GM19023 (cell line): ENCODE measurements at regions not wholly inside any gene's neighbourhood (a gene's known extent, or its start where the extent isn't known, plus 50 kb on each side); places are given as distances from the start of the nearest gene placed in this dataset.

Experiments used
- ATAC-seq: cut with Tn5 transposase; IDR thresholded peaks from one replicate; pipeline ENCODE4 v1.9.1; 2021; ENCODE audit warnings: mild to moderate bottlenecking, moderate library complexity; ENCODE audit not compliant: unreplicated experiment

GRCh38 chr3:117674321-117674720, 964.7 kb downstream of the TUSC7 start:
- no peak for ATAC-seq

GRCh38 chr3:117681619-117682018, 972.0 kb downstream of the TUSC7 start:
- ATAC-seq = no peak

GRCh38 chr3:117687096-117687495, 977.5 kb downstream of the TUSC7 start:
- no peak for ATAC-seq

GRCh38 chr3:117688583-117688982, 979.0 kb downstream of the TUSC7 start:
- ATAC-seq = no peak

GRCh38 chr3:117691526-117691925, 981.9 kb downstream of the TUSC7 start:
- ATAC-seq = no peak

GRCh38 chr3:117692416-117692995, 982.9 kb downstream of the TUSC7 start:
- no peak for ATAC-seq

- ATAC-seq = no peak
Measured at GRCh38 chr3:117695321-117695720, 985.7 kb downstream of the TUSC7 start.

- ATAC-seq = no peak
Measured at GRCh38 chr3:117695871-117696645, 986.5 kb downstream of the TUSC7 start.

GRCh38 chr3:117696851-117697407, 987.4 kb downstream of the TUSC7 start:
- ATAC-seq = no peak

- no peak for ATAC-seq
Measured at GRCh38 chr3:117699058-117699457, 989.5 kb downstream of the TUSC7 start.

- ATAC-seq = no peak
Measured at GRCh38 chr3:117700573-117701360, 991.2 kb downstream of the TUSC7 start.

- no peak for ATAC-seq
Measured at GRCh38 chr3:117705011-117705410, 995.4 kb downstream of the TUSC7 start.

GRCh38 chr3:117706037-117706436, 996.5 kb downstream of the TUSC7 start:
- ATAC-seq = no peak

GRCh38 chr3:117706756-117707155, 997.2 kb downstream of the TUSC7 start:
- ATAC-seq = no peak

- no peak for ATAC-seq
Measured at GRCh38 chr3:117708601-117709000, 999.0 kb downstream of the TUSC7 start.

GRCh38 chr3:117709108-117709507, 999.5 kb downstream of the TUSC7 start:
- no peak for ATAC-seq

GRCh38 chr3:117710501-117710900, 1000.9 kb downstream of the TUSC7 start:
- ATAC-seq = no peak

- ATAC-seq = no peak
Measured at GRCh38 chr3:117719316-117719926, 1009.8 kb downstream of the TUSC7 start.

- ATAC-seq = no peak
Measured at GRCh38 chr3:117721866-117722265, 1012.3 kb downstream of the TUSC7 start.

- no peak for ATAC-seq
Measured at GRCh38 chr3:117722856-117723255, 1013.3 kb downstream of the TUSC7 start.

GRCh38 chr3:117723825-117724224, 1014.2 kb downstream of the TUSC7 start:
- ATAC-seq = no peak
